ENCODE measurements at regions not wholly inside any gene's neighbourhood (a gene's known extent, or its start where the extent isn't known, plus 50 kb on each side); places are given as distances from the start of the nearest gene placed in this dataset.

- TF ChIP-seq POLR2AphosphoS5 (IDR thresholded peaks at IDR 0.05): no peak
- no peak overlapping the region for H3K27ac ChIP-seq
- no peaks in the 10 kb centered on the region for H3K36me3 ChIP-seq
- H3K27me3 ChIP-seq (replicated peaks; ENCODE audit: insufficient read depth): no peaks in the 10 kb centered on the region
- 74% methylated on average over 13 of the region's 13 CpGs for WGBS
- no peak for DNase-seq (ENCODE audit: low spot score)
- intact Hi-C loops (cut with DNase I): no loop called here
- no peaks in the 10 kb centered on the region for H3K4me1 ChIP-seq (replicated peaks)
- no peaks in the 10 kb centered on the region for H3K9me3 ChIP-seq
- H3K4me3 ChIP-seq: no peak overlapping the region
Measured at GRCh38 chr11:69377953-69378302, 84.0 kb downstream of the MYEOV start.

GRCh38 chr11:69378303-69379141 is 84.6 kb downstream of the MYEOV start:
- 86% methylated on average over 29 of the region's 29 CpGs for WGBS

GRCh38 chr11:69380451-69380901 is 86.5 kb downstream of the MYEOV start:
- WGBS: 64% methylated on average over 18 of the region's 20 CpGs
- Histone ChIP-seq H3K27me3 (replicated peaks; ENCODE audit: insufficient read depth) (no peaks in the 10 kb centered on the region), H3K9me3 (no peaks in the 10 kb centered on the region), H3K36me3 (no peaks in the 10 kb centered on the region), H3K27ac (no peak overlapping the region), H3K4me3 (no peak overlapping the region), H3K4me1 (replicated peaks) (no peaks in the 10 kb centered on the region)
- DNase-seq (ENCODE audit: low spot score): no peak
- intact Hi-C loops (cut with DNase I): no loop called here
- TF ChIP-seq POLR2AphosphoS5 (IDR thresholded peaks at IDR 0.05): no peak

More at GRCh38 chr11:69378303-69379141, 84.6 kb downstream of the MYEOV start:
- TF ChIP-seq CTCF (IDR thresholded peaks at IDR 0.05): no peak
- TF ChIP-seq POLR2A (IDR thresholded peaks at IDR 0.05): no peak
- no peak for TF ChIP-seq POLR2AphosphoS5 (IDR thresholded peaks at IDR 0.05)
- intact Hi-C loops (cut with DNase I): no loop called here
- Histone ChIP-seq H3K27ac (no peak overlapping the region), H3K27me3 (replicated peaks; ENCODE audit: insufficient read depth) (no peaks in the 10 kb centered on the region), H3K4me1 (replicated peaks) (no peaks in the 10 kb centered on the region), H3K9me3 (no peaks in the 10 kb centered on the region), H3K4me3 (no peak overlapping the region), H3K36me3 (no peaks in the 10 kb centered on the region)
- no peak for DNase-seq (ENCODE audit: low spot score)

GRCh38 chr11:69380921-69381581 is 87.1 kb downstream of the MYEOV start:
- WGBS: 93% methylated on average over 8 of the region's 10 CpGs
- Histone ChIP-seq H3K4me1 (replicated peaks) (no peaks in the 10 kb centered on the region), H3K4me3 (no peak overlapping the region), H3K27ac (no peak overlapping the region), H3K9me3 (no peaks in the 10 kb centered on the region), H3K27me3 (replicated peaks; ENCODE audit: insufficient read depth) (no peaks in the 10 kb centered on the region), H3K36me3 (no peaks in the 10 kb centered on the region)
- no peak for DNase-seq (ENCODE audit: low spot score)
- intact Hi-C loops (cut with DNase I): no loop called here
- no peak for TF ChIP-seq POLR2A (IDR thresholded peaks at IDR 0.05)
- TF ChIP-seq POLR2AphosphoS5 (IDR thresholded peaks at IDR 0.05): no peak
- TF ChIP-seq CTCF (IDR thresholded peaks at IDR 0.05): no peak

- intact Hi-C loops (cut with DNase I): no loop called here
- TF ChIP-seq CTCF (IDR thresholded peaks at IDR 0.05) (no peak), POLR2AphosphoS5 (IDR thresholded peaks at IDR 0.05) (no peak), POLR2A (IDR thresholded peaks at IDR 0.05) (no peak)
- Histone ChIP-seq H3K36me3 (no peaks in the 10 kb centered on the region), H3K27me3 (replicated peaks; ENCODE audit: insufficient read depth) (no peaks in the 10 kb centered on the region), H3K4me3 (no peak overlapping the region), H3K4me1 (replicated peaks) (no peaks in the 10 kb centered on the region), H3K27ac (no peak overlapping the region), H3K9me3 (no peaks in the 10 kb centered on the region)
- no peak for DNase-seq (ENCODE audit: low spot score)
- 92% methylated on average over 17 of the region's 17 CpGs for WGBS
Measured at GRCh38 chr11:69381681-69382130, 87.8 kb downstream of the MYEOV start.

All from prostate gland (tissue), 2 donors.